GM18907 (cell line): ENCODE measurements at regions not wholly inside any gene's neighbourhood (a gene's known extent, or its start where the extent isn't known, plus 50 kb on each side); places are given as distances from the start of the nearest gene placed in this dataset.

ENCODE experiments used
- ATAC-seq: cut with Tn5 transposase; IDR thresholded peaks from one replicate; pipeline ENCODE4 v1.9.1; 2021; ENCODE audit warnings: mild to moderate bottlenecking, moderate library complexity; ENCODE audit not compliant: unreplicated experiment

GRCh38 chr2:71895320-71896161, 252.1 kb downstream of the CYP26B1 start:
- no peak for ATAC-seq

DNA sequence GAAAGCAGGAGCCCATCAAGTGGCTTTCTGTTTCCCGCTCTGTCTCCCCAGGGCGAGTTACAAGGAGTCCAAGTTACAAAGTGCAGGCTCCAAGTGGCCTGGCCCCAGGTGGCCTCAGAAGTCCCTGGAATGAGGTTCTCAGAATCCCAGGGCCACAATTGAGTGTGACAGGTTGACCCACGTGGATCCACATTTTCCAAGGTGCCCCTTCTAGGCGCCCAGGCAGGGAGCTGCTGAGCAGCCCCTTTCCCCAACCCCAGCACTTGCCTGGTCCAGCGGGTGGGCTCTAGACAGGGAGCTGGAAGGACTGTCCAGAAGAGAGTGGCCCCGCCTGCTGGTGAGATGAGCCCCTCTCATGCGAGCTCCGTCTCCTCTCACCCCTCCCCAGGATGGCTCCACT, 253.4 kb downstream of the CYP26B1 start:
- no peak for ATAC-seq

DNA sequence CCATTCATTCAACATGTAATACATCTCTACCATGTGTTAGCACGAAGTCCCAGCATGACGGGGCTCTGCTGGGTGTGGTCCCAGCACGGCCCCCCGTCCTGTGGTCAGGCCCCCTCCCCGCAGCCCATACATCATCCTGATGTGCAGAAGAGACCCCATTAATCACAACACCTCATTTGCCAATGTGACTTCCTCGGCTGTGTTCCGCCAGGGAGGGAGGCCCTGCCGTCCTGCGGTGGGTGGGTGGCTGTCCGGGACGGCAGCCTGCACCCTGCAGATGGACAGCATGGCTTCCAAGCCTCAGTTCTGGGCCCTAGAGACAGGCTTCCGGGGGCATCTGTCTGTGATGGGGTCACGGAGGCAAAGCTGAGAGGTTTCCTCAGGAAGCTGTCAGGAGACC, 254.0 kb downstream of the CYP26B1 start:
- ATAC-seq = no peak

DNA sequence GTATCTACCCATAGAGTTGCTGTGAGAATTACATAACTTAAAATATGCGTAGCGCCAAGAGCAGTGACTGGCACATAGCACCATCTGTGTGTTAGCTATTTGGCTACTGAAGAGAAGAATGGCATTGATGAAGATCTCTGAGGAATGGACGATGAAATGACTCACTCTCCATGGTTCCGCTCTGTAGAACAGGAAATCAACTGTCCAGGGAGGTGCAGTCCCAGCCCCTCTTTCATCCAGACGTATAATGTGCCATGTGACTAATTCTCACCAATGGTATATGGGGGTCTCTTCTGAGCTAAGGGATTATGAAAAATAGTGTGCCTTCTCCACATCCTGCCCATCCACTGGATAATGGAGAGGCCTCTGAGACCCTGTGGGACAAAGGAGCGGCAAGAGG, 254.8 kb downstream of the CYP26B1 start:
- no peak for ATAC-seq

GRCh38 chr2:71892423-71892730, 255.3 kb downstream of the CYP26B1 start:
- ATAC-seq = no peak

DNA sequence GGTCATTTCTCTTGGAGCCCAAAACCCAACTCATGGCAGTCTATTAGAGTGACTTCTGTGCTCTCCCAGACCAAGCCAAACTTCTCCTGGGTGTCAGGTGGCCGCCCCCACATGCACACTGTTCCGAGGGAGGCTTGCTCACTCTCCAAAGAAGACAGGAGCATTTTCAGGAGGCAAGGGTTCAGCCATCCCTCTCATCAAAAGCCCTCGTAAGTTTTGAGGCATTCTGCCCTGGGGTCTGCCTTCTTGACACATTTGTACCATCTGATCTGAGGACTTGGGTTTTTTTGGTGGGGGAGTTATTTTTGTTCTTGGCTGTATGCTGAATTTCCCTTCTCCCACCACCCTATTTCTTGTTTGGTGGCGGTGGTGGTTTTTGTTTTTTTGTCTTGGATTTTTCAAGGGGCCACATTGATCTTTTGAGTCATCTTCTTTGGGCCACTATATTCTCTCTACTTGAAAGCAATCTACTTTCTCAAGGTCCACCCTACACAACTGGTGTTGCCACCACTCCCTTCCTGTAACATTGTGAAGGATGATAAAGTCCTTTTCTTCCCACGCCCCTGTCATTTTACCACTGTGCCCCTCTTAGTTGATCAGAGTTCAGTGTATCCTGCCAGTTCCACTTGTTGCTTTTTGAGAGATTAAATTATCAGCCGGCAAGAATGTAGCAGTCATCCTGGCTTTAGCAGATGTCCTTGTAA, 255.8 kb downstream of the CYP26B1 start:
- ATAC-seq = no peak

GRCh38 chr2:71891155-71891554, 256.5 kb downstream of the CYP26B1 start:
- ATAC-seq = no peak

DNA sequence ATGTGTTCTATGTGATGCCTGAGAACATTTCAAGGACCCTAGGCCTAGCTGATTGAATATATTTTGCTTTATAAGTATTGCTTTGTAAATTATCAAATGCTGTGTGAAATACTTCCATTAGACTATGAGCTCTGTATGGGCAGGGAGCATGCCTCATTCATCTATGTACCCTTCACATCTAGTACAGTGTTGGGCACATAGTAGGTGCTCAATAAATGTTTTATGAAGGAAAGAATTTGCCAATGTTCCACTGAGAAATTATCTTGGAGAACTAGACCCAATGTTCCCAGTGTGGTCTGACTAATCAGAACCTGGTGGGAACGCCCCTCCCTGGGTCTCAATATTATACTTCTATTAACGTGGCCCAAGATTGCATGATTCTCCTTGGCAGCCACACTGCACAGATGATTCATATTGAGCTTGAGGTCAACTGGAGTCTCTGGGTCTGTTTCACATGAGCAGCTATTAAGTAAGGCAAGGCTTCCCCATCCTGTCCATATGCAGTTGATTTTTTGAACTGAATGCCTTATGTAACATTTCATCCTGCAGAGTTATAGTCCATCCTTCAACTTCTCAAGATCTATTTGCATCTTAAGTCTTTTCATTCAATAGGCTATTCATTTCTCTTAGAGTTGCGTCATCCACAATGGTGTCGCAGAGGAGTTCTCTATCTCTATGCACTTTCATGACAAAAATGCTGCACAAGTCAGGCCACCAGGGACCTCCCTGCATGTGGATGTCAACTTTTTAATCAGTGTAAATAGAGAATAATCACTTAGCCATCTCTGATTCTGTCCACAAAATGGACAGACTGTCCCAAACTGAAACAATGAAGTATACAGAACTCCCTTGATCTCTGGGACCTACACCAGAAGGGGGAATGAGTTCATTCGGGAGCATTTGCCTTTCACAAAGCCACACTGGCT, 257.6 kb downstream of the CYP26B1 start:
- no peak for ATAC-seq

DNA sequence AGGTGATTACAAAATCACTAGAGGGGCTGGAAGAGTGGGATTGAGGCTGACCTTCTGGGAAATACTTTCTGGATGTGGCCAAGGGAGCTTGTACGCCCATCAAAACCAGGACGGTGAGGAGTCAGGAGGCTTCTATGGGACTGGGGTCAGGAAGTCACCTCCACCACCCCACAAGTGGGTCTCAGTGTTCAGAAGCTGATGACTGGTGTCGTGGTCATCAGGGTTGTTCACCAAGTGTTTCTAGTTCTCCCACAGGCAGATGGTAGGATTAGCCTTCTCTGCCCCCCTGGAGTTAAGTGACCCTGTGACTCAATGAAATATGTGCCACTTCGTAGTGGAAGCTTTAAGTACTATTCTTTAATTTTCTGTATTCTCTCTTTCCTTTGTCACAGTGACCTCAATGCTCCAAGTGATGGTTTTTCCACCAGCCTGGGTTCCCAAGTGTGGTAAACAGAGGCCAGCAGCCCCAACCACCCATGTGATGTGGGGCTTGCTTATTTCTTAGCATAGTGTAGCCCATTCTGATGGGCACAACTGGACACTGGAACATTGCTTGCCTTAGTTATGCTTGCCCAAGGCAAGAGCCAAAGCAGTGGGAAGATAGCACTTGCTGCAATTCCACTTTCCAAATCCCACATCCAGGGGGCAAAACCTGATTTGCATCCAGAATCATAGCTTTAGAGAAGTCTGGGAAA, 258.8 kb downstream of the CYP26B1 start:
- no peak for ATAC-seq

GRCh38 chr2:71887196-71887595, 260.5 kb downstream of the CYP26B1 start:
- no peak for ATAC-seq

GRCh38 chr2:71886241-71886640, 261.4 kb downstream of the CYP26B1 start:
- ATAC-seq = no peak

GRCh38 chr2:71884303-71885042, 263.2 kb downstream of the CYP26B1 start:
- no peak for ATAC-seq

GRCh38 chr2:71882949-71883472, 264.7 kb downstream of the CYP26B1 start:
- no peak for ATAC-seq

GRCh38 chr2:71882236-71882946, 265.3 kb downstream of the CYP26B1 start:
- no peak for ATAC-seq

GRCh38 chr2:71880846-71881610, 266.6 kb downstream of the CYP26B1 start:
- no peak for ATAC-seq

- ATAC-seq = no peak
Measured at GRCh38 chr2:71880287-71880686, 267.4 kb downstream of the CYP26B1 start.

DNA sequence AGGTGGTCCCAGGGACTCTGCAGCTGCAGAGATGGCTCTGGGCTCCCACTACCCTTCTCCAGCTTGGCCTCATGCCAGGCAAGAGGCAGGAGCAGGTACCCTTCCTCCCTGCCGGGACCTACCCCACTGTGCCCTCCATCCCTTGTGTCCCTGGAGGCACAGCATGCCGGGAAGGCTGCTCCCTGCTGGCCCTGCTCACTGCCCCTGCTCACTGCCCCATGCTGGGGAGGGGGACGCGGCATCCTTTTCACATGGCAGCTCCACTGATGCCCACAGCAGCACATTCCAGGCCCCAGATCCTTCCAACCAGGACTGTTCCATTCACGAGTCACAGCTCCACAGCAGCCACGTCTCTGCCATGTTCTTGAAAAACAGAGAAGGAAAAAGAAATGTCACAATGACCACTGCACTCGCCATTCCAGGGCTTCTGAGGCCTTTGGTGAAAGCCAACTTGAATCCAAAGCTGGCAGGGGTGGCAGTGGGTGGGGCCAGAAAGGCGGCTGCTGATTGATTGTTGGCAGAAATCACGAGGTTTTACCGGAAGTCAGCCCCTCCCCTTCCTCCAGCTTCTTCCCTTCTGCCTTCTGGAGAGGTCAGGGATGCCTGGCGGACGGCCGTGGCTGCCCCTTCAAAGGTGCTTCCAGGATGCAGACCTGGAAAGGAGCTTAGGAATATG, 268.0 kb downstream of the CYP26B1 start:
- ATAC-seq = no peak
